Suprapubic skin (tissue), 4 donors: ENCODE measurements at regions not wholly inside any gene's neighbourhood (a gene's known extent, or its start where the extent isn't known, plus 50 kb on each side); places are given as distances from the start of the nearest gene placed in this dataset.
"Not testable (repeated sequence)": the region's sequence is repeated elsewhere in the genome, so short reads cannot be mapped to it uniquely, and the experiment has no call there.

ENCODE experiments used
- DNase-seq, 2 donors: peaks; one replicate each; pipeline ENCODE4 v3.0.0-alpha.2; 2019; ENCODE audit warnings: low spot score in 2 of 2
- H3K27ac ChIP-seq: fragments of 200-600 bp; sonication (generic); one replicate; pipeline ENCODE4 v1.5.1; 2019
- H3K27me3 ChIP-seq: fragments of 200-600 bp; sonication (generic); one replicate; pipeline ENCODE4 v1.5.1; 2019
- H3K36me3 ChIP-seq: fragments of 200-600 bp; sonication (generic); one replicate; pipeline ENCODE4 v1.5.1; 2019
- H3K4me1 ChIP-seq: fragments of 200-600 bp; sonication (generic); one replicate; pipeline ENCODE4 v1.5.1; 2019
- H3K4me3 ChIP-seq: fragments of 200-600 bp; sonication (generic); one replicate; pipeline ENCODE4 v1.5.1; 2019; ENCODE audit warnings: mild to moderate bottlenecking
- H3K9me3 ChIP-seq: fragments of 200-600 bp; sonication (generic); one replicate; pipeline ENCODE4 v1.5.1; 2019
- EP300 ChIP-seq: sonication (generic); formaldehyde crosslinking; IDR thresholded peaks from one replicate; pipeline ENCODE4 v1.6.1; 2017; ENCODE audit warnings: antibody characterized with exemption
- POLR2A ChIP-seq, 2 donors: fragments of 450-650 bp; IDR thresholded peaks; one replicate each; pipeline ENCODE4 v1.6.1; 2017; ENCODE audit warnings: antibody characterized with exemption in 2 of 2, mild to moderate bottlenecking in 2 of 2, moderate library complexity in 2 of 2
- POLR2AphosphoS5 ChIP-seq, 3 donors: sonication (generic); formaldehyde crosslinking; IDR thresholded peaks; one replicate each; pipeline ENCODE4 v1.6.1; 2017; ENCODE audit warnings: antibody characterized with exemption in 3 of 3
- WGBS: methylation state at CpG from one replicate; pipeline ENCODE4 v1.1.5; 2018; 5-methylcytosine and 5-hydroxymethylcytosine counted together
- TF ChIP-seq, protein P1 (sequence below), 2 donors: fragments of 200-600 bp in 1 of 2; fragments of 450-650 bp in 1 of 2; sonication (generic) in 1 of 2; IDR thresholded peaks; one replicate each; pipeline ENCODE4 v1.5.1; 2016 to 2019; ENCODE audit warnings: antibody characterized with exemption in 2 of 2, mild to moderate bottlenecking in 1 of 2, moderate library complexity in 1 of 2

DNA sequence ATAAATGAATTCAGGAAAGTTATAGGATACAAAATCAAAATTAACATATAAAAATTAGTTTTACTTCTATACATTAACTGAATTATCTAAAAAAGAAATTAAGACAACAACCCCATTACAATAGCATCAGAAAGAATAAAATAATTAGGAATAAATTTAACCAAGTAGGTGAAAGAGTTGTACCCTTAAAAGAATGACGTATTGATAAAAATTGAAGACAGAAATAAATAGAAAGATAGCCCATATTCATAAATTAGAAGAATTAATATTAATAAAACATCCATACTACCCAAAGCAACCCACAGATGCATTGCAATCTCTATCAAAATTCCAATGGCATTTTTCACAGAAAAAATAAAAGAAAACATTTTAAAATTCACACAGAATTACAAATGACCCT is 242.8 kb downstream of the MMUT start:
- no peaks in the 10 kb centered on the region for H3K4me1 ChIP-seq
- H3K4me3 ChIP-seq: no peak overlapping the region
- TF ChIP-seq, protein P1, sequence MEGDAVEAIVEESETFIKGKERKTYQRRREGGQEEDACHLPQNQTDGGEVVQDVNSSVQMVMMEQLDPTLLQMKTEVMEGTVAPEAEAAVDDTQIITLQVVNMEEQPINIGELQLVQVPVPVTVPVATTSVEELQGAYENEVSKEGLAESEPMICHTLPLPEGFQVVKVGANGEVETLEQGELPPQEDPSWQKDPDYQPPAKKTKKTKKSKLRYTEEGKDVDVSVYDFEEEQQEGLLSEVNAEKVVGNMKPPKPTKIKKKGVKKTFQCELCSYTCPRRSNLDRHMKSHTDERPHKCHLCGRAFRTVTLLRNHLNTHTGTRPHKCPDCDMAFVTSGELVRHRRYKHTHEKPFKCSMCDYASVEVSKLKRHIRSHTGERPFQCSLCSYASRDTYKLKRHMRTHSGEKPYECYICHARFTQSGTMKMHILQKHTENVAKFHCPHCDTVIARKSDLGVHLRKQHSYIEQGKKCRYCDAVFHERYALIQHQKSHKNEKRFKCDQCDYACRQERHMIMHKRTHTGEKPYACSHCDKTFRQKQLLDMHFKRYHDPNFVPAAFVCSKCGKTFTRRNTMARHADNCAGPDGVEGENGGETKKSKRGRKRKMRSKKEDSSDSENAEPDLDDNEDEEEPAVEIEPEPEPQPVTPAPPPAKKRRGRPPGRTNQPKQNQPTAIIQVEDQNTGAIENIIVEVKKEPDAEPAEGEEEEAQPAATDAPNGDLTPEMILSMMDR (IDR thresholded peaks at IDR 0.05): no peak
- TF ChIP-seq POLR2AphosphoS5 (IDR thresholded peaks at IDR 0.05) (no peak), POLR2A (IDR thresholded peaks at IDR 0.05) (no peak), EP300 (no peak)
- peaks cover 14% of the 10 kb centered on the region for H3K9me3 ChIP-seq
- H3K27ac ChIP-seq: no peak overlapping the region
- no peaks in the 10 kb centered on the region for H3K27me3 ChIP-seq
- no peaks in the 10 kb centered on the region for H3K36me3 ChIP-seq
- WGBS: 80% methylated on average over 1 of the region's 1 CpG
- DNase-seq: no peak

DNA sequence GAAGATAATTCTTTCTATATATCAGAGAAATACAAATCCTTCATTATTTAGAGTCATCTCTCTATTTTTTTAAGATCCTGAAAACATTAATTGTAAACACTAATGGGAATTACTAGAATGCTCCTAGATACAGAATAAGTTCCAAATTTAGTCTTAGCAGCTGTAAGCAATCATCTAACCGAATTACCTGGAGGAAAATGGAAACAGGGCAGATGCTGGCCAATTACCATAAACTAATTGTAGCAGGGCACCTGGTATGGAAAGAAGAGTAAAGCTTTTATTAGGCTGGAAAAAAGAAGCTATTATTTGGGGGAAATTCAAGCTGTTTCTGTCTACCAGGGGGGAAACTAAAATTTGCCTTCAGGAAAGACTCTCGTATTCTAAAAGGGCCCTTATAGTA is 257.5 kb downstream of the MMUT start:
- Histone ChIP-seq H3K27ac (no peak overlapping the region), H3K36me3 (no peaks in the 10 kb centered on the region), H3K4me3 (no peak overlapping the region), H3K27me3 (no peaks in the 10 kb centered on the region), H3K4me1 (no peaks in the 10 kb centered on the region), H3K9me3 (peaks cover 4% of the 10 kb centered on the region)
- WGBS: 57% methylated on average over 2 of the region's 2 CpGs
- TF ChIP-seq POLR2AphosphoS5 (IDR thresholded peaks at IDR 0.05) (no peak), POLR2A (IDR thresholded peaks at IDR 0.05) (no peak), EP300 (no peak)
- TF ChIP-seq, protein P1 (IDR thresholded peaks at IDR 0.05): no peak
- no peak for DNase-seq

DNA sequence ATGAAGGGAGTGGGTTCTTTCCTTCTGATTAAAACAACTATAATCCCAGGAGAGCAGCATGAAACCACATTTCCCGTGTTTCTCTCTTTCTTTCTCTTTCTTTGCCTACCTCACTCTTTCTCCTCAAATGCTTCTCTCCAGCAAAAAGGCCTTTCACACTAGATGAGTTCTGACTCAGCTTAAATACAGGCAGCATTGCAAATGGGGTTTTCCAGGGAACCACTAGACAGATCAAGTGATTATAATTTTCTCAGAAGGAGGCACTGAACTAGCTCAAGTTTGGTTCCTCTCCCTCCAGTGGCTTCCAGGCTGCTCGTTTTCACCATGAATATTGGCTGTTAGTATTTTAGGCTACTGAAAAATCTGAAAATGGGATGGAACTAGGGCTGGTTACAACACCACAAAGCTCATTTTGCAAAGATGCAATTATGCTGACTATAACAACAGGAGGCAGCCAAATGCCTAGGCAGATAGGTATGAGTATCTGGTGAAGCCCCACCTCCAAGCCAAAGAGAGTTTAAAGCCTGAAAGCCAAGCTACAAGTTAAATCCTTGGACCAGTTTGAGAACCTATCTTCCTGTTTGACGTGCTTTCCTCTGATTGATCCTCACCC is 260.0 kb downstream of the MMUT start:
- DNase-seq: no peak
- TF ChIP-seq POLR2A (IDR thresholded peaks at IDR 0.05): no peak
- no peak for TF ChIP-seq EP300
- TF ChIP-seq, protein P1 (IDR thresholded peaks at IDR 0.05): no peak
- no peak for TF ChIP-seq POLR2AphosphoS5 (IDR thresholded peaks at IDR 0.05)
- Histone ChIP-seq H3K27ac (no peak overlapping the region), H3K27me3 (no peaks in the 10 kb centered on the region), H3K4me3 (no peak overlapping the region), H3K36me3 (no peaks in the 10 kb centered on the region), H3K9me3 (peaks cover 4% of the 10 kb centered on the region), H3K4me1 (no peaks in the 10 kb centered on the region)
- 48% methylated on average over 3 of the region's 3 CpGs for WGBS

DNA sequence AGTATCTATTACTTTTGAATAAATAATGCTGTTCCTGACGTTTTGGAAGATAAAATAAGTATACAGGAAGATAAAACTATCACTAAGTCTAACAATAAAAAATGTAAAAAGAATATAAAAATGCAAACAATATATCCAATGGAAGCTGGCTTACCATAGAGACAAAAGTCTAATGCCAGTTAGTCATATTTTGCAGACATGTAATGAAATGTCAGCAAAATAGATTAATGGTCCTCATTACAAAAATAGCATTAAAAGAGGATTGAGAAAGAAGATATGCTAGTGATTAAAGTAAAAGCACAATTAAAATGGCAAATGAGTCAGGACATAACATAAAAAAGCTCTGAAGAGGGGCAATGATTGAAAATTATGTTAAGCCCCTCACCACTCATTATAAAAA is 265.0 kb downstream of the MMUT start:
- H3K36me3 ChIP-seq: no peaks in the 10 kb centered on the region
- no peaks in the 10 kb centered on the region for H3K9me3 ChIP-seq
- no peak overlapping the region for H3K4me3 ChIP-seq
- no peaks in the 10 kb centered on the region for H3K27me3 ChIP-seq
- TF ChIP-seq EP300: no peak
- TF ChIP-seq POLR2A (IDR thresholded peaks at IDR 0.05): no peak
- TF ChIP-seq, protein P1 (IDR thresholded peaks at IDR 0.05): no peak
- TF ChIP-seq POLR2AphosphoS5 (IDR thresholded peaks at IDR 0.05): no peak
- 41% methylated on average over 1 of the region's 1 CpG for WGBS
- H3K27ac ChIP-seq: no peak overlapping the region
- H3K4me1 ChIP-seq: no peaks in the 10 kb centered on the region
- DNase-seq: no peak

DNA sequence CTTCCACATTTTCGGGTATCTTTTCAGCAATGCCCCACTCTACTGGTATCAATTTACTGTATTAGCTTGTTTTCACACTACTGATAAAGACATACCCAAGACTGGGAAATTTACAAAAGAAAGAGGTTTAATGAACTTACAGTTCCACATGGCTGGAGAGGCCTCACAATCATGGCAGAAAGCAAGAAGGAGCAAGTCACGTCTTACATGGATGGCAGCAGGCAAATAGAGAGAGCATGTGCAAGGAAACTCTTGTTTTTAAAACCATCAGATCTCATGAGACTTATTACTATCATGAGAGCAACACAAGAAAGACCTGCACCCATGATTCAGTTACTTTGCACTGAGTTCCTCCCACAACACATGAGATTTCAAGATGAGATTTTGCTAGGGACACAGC is 300.7 kb downstream of the MMUT start:
- DNase-seq, H3K27ac ChIP-seq, H3K36me3 ChIP-seq, H3K4me1 ChIP-seq, H3K27me3 ChIP-seq, H3K4me3 ChIP-seq, H3K9me3 ChIP-seq: not testable (repeated sequence)
- WGBS: 82% methylated on average over 2 of the region's 2 CpGs

DNA sequence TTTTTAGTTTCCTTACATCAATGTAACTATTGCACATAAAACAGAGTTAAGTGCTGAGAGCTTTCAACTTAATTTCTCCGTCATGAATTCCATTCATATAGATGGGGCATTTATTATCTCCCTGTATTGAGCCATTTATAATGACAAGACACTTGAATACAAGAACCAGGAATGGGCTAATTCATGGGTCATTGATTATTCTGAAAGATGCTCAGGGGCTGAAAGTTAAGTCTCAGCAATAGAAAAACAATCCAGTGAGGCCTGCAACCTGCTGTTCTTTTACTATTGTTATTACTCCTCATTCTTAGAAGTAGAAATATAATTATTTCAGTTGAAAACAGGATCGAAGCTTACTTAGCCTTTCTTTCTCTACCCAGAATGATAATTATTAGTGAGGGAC is 307.7 kb downstream of the MMUT start:
- Histone ChIP-seq H3K4me1 (no peaks in the 10 kb centered on the region), H3K9me3 (no peaks in the 10 kb centered on the region), H3K27ac (no peak overlapping the region), H3K4me3 (no peak overlapping the region), H3K27me3 (no peaks in the 10 kb centered on the region), H3K36me3 (no peaks in the 10 kb centered on the region)
- no peak for DNase-seq
- TF ChIP-seq EP300 (no peak), POLR2AphosphoS5 (IDR thresholded peaks at IDR 0.05) (no peak), POLR2A (IDR thresholded peaks at IDR 0.05) (no peak)
- TF ChIP-seq, protein P1 (IDR thresholded peaks at IDR 0.05): no peak
- WGBS: 82% methylated on average over 2 of the region's 2 CpGs
